HepG2 (cell line): ENCODE measurements at regions not wholly inside any gene's neighbourhood (a gene's known extent, or its start where the extent isn't known, plus 50 kb on each side); places are given as distances from the start of the nearest gene placed in this dataset.

Experiments
- ATAC-seq: fragments of 200-7000 bp; cut with Tn5 transposase; 3 replicates; pipeline ENCODE4 v1.9.1; 2020; ENCODE audit warnings: mild to moderate bottlenecking, moderate library complexity
- BruUV-seq: library from RNA; stranded (reverse); fragments of 400-500 nt; replicated peaks from 2 replicates; lab custom pipeline; 2021; lab: Mats Ljungman, UMichigan
- CTCF ChIA-PET: fragments of 300-600 bp; formaldehyde crosslinking; extraction: SDS; loops from one replicate; lab custom pipeline; 2021; ENCODE audit warnings: low total read pairs, inconsistent platforms, low intra/inter-chr PET ratio; lab: Yijun Ruan, JAX
- POLR2A ChIA-PET: fragments of 350-600 bp; sonication (Branson Sonifier 250); formaldehyde crosslinking; loops from one replicate; lab custom pipeline; 2020; ENCODE audit warnings: antibody characterized with exemption, inconsistent platforms; lab: Yijun Ruan, JAX
- DNase-seq: peaks from one replicate; pipeline ENCODE4 v3.0.0-alpha.2; 2015; ENCODE audit warnings: low spot score
- FAIRE-seq: peaks from 3 replicates; lab custom pipeline; 2011; peaks lifted over from hg19 to GRCh38; lab: Jason Lieb, UNC
- H2AFZ ChIP-seq: one replicate; pipeline ENCODE4 v1.6.1; 2011; ENCODE audit warnings: low read length, inconsistent platforms
- H3K27ac ChIP-seq: fragments of 300-600 bp; 3 replicates; pipeline ENCODE4 v1.8.0; 2011; ENCODE audit warnings: mixed run types, mild to moderate bottlenecking, mixed read lengths, low read length, inconsistent platforms; ENCODE audit not compliant: insufficient read depth; ENCODE audit errors: extremely low read length
- H3K27me3 ChIP-seq, 2 experiments: fragments of 200-600 bp in 1 of 2; 2 replicates in 1 of 2; 3 replicates in 1 of 2; pipeline versions ENCODE4 v1.6.0 to v1.8.0; 2011; ENCODE audit warnings: low read length in 2 of 2, mild to moderate bottlenecking in 2 of 2, moderate library complexity in 2 of 2, inconsistent platforms in 1 of 2; ENCODE audit not compliant: insufficient read depth in 2 of 2, control insufficient read depth in 1 of 2
- H3K36me3 ChIP-seq, 2 experiments: fragments of 200-600 bp in 1 of 2; replicated peaks in 1 of 2; 2 replicates in 1 of 2; 3 replicates in 1 of 2; pipeline versions ENCODE4 v1.5.1 to v1.8.0; 2011; ENCODE audit warnings: low read length in 2 of 2, inconsistent platforms in 1 of 2; ENCODE audit not compliant: insufficient read depth in 2 of 2, control insufficient read depth in 1 of 2
- H3K4me1 ChIP-seq: 2 replicates; pipeline ENCODE4 v1.5.1; 2012; ENCODE audit warnings: low read length, inconsistent platforms; ENCODE audit not compliant: insufficient read depth
- H3K4me2 ChIP-seq: 2 replicates; pipeline ENCODE4 v1.6.0; 2011; ENCODE audit warnings: low read depth, low read length, inconsistent platforms
- H3K4me3 ChIP-seq, 3 experiments: fragments of 200-600 bp in 1 of 3; sonication (generic), shearing (Covaris generic) in 1 of 3; replicated peaks in 1 of 3; 2 replicates each; pipeline ENCODE4 v1.5.1; 2011 to 2016; ENCODE audit warnings: low read length in 3 of 3, inconsistent platforms in 2 of 3, low read depth in 2 of 3, mild to moderate bottlenecking in 2 of 3, control low read depth in 1 of 3, mixed read lengths in 1 of 3; ENCODE audit not compliant: insufficient read depth in 1 of 3
- H3K79me2 ChIP-seq: one replicate; pipeline ENCODE4 v1.6.1; 2011; ENCODE audit warnings: low read length, inconsistent platforms; ENCODE audit not compliant: insufficient read depth
- H3K9ac ChIP-seq: 2 replicates; pipeline ENCODE4 v1.6.0; 2011; ENCODE audit warnings: mild to moderate bottlenecking, low read depth, low read length, inconsistent platforms; ENCODE audit not compliant: insufficient read depth
- H3K9me3 ChIP-seq: 2 replicates; pipeline ENCODE4 v1.5.1; 2012; ENCODE audit warnings: mild to moderate bottlenecking, low read length
- H4K20me1 ChIP-seq: 2 replicates; pipeline ENCODE4 v1.6.0; 2011; ENCODE audit warnings: inconsistent platforms, mild to moderate bottlenecking, low read length, moderate library complexity; ENCODE audit not compliant: insufficient read depth
- HMG20B ChIP-seq: conservative IDR thresholded peaks from 2 replicates; pipeline ENCODE4 v1.6.1; 2016; ENCODE audit warnings: missing genetic modification reagents, missing compliant biosample characterization
- MIER2 ChIP-seq: IDR thresholded peaks from 2 replicates; pipeline ENCODE4 v1.6.1; 2016; ENCODE audit warnings: missing biosample characterization, missing genetic modification reagents
- NFKBIZ ChIP-seq: IDR thresholded peaks from 2 replicates; pipeline ENCODE4 v1.6.1; 2018; ENCODE audit warnings: missing genetic modification reagents, missing compliant biosample characterization
- ZFX ChIP-seq: sonication (generic); formaldehyde crosslinking; IDR thresholded peaks from 2 replicates; pipeline ENCODE4 v1.4.0; 2020; ENCODE audit warnings: mild to moderate bottlenecking, low read depth, missing genetic modification reagents, moderate library complexity
- ZFY ChIP-seq: sonication (generic); formaldehyde crosslinking; IDR thresholded peaks from 2 replicates; pipeline ENCODE4 v1.4.0; 2020; ENCODE audit warnings: missing genetic modification reagents
- ZMYM2 ChIP-seq: sonication (generic); formaldehyde crosslinking; IDR thresholded peaks from 2 replicates; pipeline ENCODE4 v1.8.0; 2022; ENCODE audit warnings: mild to moderate bottlenecking, missing genetic modification reagents
- ZNF343 ChIP-seq: sonication (generic); formaldehyde crosslinking; IDR thresholded peaks from 2 replicates; pipeline ENCODE4 v1.4.0; 2020; ENCODE audit warnings: mild to moderate bottlenecking, missing genetic modification reagents
- ZNF430 ChIP-seq: sonication (generic); formaldehyde crosslinking; IDR thresholded peaks from 2 replicates; pipeline ENCODE4 v1.9.0; 2021; ENCODE audit warnings: mild to moderate bottlenecking, missing genetic modification reagents
- ZNF629 ChIP-seq: sonication (generic); formaldehyde crosslinking; conservative IDR thresholded peaks from 2 replicates; pipeline ENCODE4 v1.5.0; 2020; ENCODE audit warnings: missing genetic modification reagents
- ZNF768 ChIP-seq: sonication (generic); formaldehyde crosslinking; IDR thresholded peaks from 2 replicates; pipeline ENCODE4 v1.4.0; 2020; ENCODE audit warnings: missing genetic modification reagents
- ZSCAN22 ChIP-seq: sonication (generic); formaldehyde crosslinking; IDR thresholded peaks from 2 replicates; pipeline ENCODE4 v1.4.0; 2020; ENCODE audit warnings: mild to moderate bottlenecking, missing genetic modification reagents
- WGBS: methylation state at CpG from one replicate; pipeline ENCODE4 v1.1.6; 2017; ENCODE audit warnings: low lambda C conversion rate; 5-methylcytosine and 5-hydroxymethylcytosine counted together
- in situ Hi-C: cut with HindIII; loops from 2 replicates; pipeline ENCODE4 v1.10.0; 2017; ENCODE audit warnings: low pct_unique_long_range_greater_than_20kb; ENCODE audit not compliant: extremely low pct_ligation_motif_present
- intact Hi-C: fragments of 100-400 bp; cut with micrococcal nuclease; formaldehyde crosslinking; loops from one replicate; pipeline ENCODE4 v1.10.0; 2022; ENCODE audit not compliant: unreplicated experiment
- TF ChIP-seq, protein P1 (sequence below): sonication (generic); formaldehyde crosslinking; IDR thresholded peaks from 2 replicates; pipeline ENCODE4 v1.4.0; 2020; ENCODE audit warnings: missing genetic modification reagents
- TF ChIP-seq, protein P2 (sequence below): sonication (generic); formaldehyde crosslinking; conservative IDR thresholded peaks from 2 replicates; pipeline ENCODE4 v1.5.0; 2020; ENCODE audit warnings: missing genetic modification reagents

DNA sequence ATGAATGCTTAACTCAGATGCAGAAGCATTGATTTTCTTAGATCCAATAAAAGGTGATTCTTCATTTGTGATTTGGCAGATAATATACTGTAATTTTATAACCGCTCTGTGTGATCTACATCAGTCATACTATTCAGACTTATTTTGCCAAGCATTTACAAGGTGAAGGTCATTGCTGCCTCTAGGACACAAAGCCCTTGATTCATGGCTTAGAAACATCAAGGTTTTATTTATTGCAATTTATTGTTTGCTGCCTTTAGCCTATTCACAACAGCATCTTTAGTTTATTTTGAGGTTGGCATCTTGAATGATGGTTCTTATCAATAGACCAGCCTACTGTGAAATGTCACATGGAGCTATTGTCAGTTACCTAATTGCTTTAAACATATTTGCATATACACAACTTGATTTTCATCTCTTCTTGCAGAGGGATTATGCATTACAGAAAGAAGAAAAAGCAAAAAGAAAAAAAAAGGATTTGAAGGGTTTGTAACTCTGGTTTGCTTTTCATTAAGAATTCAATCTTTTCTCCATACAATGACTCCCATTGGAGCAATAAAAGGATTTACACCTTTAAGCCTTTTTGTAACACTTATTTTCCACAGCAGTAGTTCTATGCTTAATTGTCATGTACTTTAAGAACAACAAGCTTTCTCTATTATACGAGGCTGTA lies 1371.6 kb upstream of the CELF2 start:
- DNase-seq = no peak
- peaks cover 80% of the 10 kb centered on the region for H3K9me3 ChIP-seq
- intact Hi-C loops (no loop called here), in situ Hi-C loops (no loop called here)
- no peak overlapping the region for H2AFZ ChIP-seq
- ChIA-PET POLR2A (no interaction called here), CTCF (no interaction called here)
- TF ChIP-seq ZSCAN22 (CRISPR knock-in tag) = no peak
- TF ChIP-seq ZMYM2 = no peak
- TF ChIP-seq, protein P1, sequence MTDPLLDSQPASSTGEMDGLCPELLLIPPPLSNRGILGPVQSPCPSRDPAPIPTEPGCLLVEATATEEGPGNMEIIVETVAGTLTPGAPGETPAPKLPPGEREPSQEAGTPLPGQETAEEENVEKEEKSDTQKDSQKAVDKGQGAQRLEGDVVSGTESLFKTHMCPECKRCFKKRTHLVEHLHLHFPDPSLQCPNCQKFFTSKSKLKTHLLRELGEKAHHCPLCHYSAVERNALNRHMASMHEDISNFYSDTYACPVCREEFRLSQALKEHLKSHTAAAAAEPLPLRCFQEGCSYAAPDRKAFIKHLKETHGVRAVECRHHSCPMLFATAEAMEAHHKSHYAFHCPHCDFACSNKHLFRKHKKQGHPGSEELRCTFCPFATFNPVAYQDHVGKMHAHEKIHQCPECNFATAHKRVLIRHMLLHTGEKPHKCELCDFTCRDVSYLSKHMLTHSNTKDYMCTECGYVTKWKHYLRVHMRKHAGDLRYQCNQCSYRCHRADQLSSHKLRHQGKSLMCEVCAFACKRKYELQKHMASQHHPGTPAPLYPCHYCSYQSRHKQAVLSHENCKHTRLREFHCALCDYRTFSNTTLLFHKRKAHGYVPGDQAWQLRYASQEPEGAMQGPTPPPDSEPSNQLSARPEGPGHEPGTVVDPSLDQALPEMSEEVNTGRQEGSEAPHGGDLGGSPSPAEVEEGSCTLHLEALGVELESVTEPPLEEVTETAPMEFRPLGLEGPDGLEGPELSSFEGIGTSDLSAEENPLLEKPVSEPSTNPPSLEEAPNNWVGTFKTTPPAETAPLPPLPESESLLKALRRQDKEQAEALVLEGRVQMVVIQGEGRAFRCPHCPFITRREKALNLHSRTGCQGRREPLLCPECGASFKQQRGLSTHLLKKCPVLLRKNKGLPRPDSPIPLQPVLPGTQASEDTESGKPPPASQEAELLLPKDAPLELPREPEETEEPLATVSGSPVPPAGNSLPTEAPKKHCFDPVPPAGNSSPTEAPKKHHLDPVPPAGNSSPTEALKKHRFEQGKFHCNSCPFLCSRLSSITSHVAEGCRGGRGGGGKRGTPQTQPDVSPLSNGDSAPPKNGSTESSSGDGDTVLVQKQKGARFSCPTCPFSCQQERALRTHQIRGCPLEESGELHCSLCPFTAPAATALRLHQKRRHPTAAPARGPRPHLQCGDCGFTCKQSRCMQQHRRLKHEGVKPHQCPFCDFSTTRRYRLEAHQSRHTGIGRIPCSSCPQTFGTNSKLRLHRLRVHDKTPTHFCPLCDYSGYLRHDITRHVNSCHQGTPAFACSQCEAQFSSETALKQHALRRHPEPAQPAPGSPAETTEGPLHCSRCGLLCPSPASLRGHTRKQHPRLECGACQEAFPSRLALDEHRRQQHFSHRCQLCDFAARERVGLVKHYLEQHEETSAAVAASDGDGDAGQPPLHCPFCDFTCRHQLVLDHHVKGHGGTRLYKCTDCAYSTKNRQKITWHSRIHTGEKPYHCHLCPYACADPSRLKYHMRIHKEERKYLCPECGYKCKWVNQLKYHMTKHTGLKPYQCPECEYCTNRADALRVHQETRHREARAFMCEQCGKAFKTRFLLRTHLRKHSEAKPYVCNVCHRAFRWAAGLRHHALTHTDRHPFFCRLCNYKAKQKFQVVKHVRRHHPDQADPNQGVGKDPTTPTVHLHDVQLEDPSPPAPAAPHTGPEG (CRISPR knock-in tag) = no peak
- TF ChIP-seq ZNF629 = no peak
- TF ChIP-seq ZFY = no peak
- TF ChIP-seq ZNF430 (CRISPR knock-in tag) = no peak
- no peak for TF ChIP-seq MIER2
- TF ChIP-seq, protein P2, sequence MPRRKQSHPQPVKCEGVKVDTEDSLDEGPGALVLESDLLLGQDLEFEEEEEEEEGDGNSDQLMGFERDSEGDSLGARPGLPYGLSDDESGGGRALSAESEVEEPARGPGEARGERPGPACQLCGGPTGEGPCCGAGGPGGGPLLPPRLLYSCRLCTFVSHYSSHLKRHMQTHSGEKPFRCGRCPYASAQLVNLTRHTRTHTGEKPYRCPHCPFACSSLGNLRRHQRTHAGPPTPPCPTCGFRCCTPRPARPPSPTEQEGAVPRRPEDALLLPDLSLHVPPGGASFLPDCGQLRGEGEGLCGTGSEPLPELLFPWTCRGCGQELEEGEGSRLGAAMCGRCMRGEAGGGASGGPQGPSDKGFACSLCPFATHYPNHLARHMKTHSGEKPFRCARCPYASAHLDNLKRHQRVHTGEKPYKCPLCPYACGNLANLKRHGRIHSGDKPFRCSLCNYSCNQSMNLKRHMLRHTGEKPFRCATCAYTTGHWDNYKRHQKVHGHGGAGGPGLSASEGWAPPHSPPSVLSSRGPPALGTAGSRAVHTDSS (CRISPR knock-in tag) = no peak
- no peak for TF ChIP-seq ZNF343 (CRISPR knock-in tag)
- no peak for TF ChIP-seq ZFX (CRISPR knock-in tag)
- TF ChIP-seq HMG20B (CRISPR knock-in tag) = no peak
- TF ChIP-seq NFKBIZ (CRISPR knock-in tag) = no peak
- TF ChIP-seq ZNF768 (CRISPR knock-in tag) = no peak
- no peak for ATAC-seq
- no peaks in the 10 kb centered on the region for H3K79me2 ChIP-seq
- no peak overlapping the region for H3K9ac ChIP-seq
- BruUV-seq = no TSS peak
- no peak overlapping the region for H3K4me3 ChIP-seq
- H3K36me3 ChIP-seq = no peaks in the 10 kb centered on the region
- no peaks in the 10 kb centered on the region for H3K4me1 ChIP-seq
- 5% methylated on average over 2 of the region's 2 CpGs for WGBS
- H3K27ac ChIP-seq = no peak overlapping the region
- H4K20me1 ChIP-seq = no peaks in the 10 kb centered on the region
- H3K4me2 ChIP-seq = no peak overlapping the region
- no peaks in the 10 kb centered on the region for H3K27me3 ChIP-seq
- no peak for FAIRE-seq
